GM12878 (cell line): ENCODE measurements at regions not wholly inside any gene's neighbourhood (a gene's known extent, or its start where the extent isn't known, plus 50 kb on each side); places are given as distances from the start of the nearest gene placed in this dataset.

Experiments
- ATAC-seq: fragments of 200-7000 bp; cut with Tn5 transposase; 3 replicates; pipeline ENCODE4 v1.9.1; 2020; ENCODE audit warnings: mild to moderate bottlenecking, moderate library complexity
- BruUV-seq: library from RNA; stranded (reverse); fragments of 400-500 nt; replicated peaks from 2 replicates; lab custom pipeline; 2021; lab: Mats Ljungman, UMichigan
- CTCF ChIA-PET: fragments of 300-600 bp; sonication (Branson Sonifier 250); formaldehyde crosslinking; extraction: SDS; loops from one replicate; lab custom pipeline; 2021; ENCODE audit warnings: inconsistent platforms; lab: Yijun Ruan, JAX
- POLR2A ChIA-PET: fragments of 350-600 bp; formaldehyde crosslinking; extraction: SDS; loops from one replicate; lab custom pipeline; 2021; ENCODE audit warnings: inconsistent platforms; lab: Charles Lee
- RAD21 ChIA-PET: fragments of 300-600 bp; sonication (Branson Sonifier 250); formaldehyde crosslinking; loops from one replicate; lab custom pipeline; 2023; ENCODE audit warnings: antibody characterized with exemption; ENCODE audit not compliant: unreplicated experiment; lab: Charles Lee
- SMC1A ChIA-PET: fragments of 300-600 bp; sonication (Branson Sonifier 250); formaldehyde crosslinking; loops from one replicate; lab custom pipeline; 2023; ENCODE audit not compliant: unreplicated experiment, uncharacterized antibody; lab: Charles Lee
- DNase-seq: peaks from one replicate; pipeline ENCODE4 v3.0.0-alpha.2; 2011; ENCODE audit warnings: low read depth, low spot score
- FAIRE-seq: peaks from 3 replicates; lab custom pipeline; 2011; peaks lifted over from hg19 to GRCh38; lab: Jason Lieb, UNC
- H2AFZ ChIP-seq: 2 replicates; pipeline ENCODE4 v1.6.0; 2011; ENCODE audit warnings: low read depth, low read length, control low read depth; ENCODE audit not compliant: control insufficient read depth
- H3K27ac ChIP-seq: 2 replicates; pipeline ENCODE4 v1.5.1; 2011; ENCODE audit warnings: control low read depth; ENCODE audit not compliant: control insufficient read depth, insufficient read depth
- H3K27me3 ChIP-seq, 2 experiments: replicated peaks in 1 of 2; 2 replicates each; pipeline versions ENCODE4 v1.6.0 to v1.6.1; 2011; ENCODE audit warnings: low read length in 1 of 2; ENCODE audit not compliant: control insufficient read depth in 2 of 2, insufficient read depth in 2 of 2
- H3K36me3 ChIP-seq, 2 experiments: 2 replicates each; pipeline ENCODE4 v1.5.1; 2011; ENCODE audit warnings: low read length in 1 of 2; ENCODE audit not compliant: control insufficient read depth in 2 of 2, insufficient read depth in 2 of 2
- H3K4me1 ChIP-seq: 2 replicates; pipeline ENCODE4 v1.6.1; 2011; ENCODE audit warnings: mild to moderate bottlenecking, low read length, moderate library complexity, mixed read lengths; ENCODE audit not compliant: control insufficient read depth, insufficient read depth
- H3K4me2 ChIP-seq: 2 replicates; pipeline ENCODE4 v1.6.0; 2011; ENCODE audit warnings: control low read depth; ENCODE audit not compliant: control insufficient read depth, insufficient read depth
- H3K4me3 ChIP-seq: fragments of 200-600 bp; sonication (generic); 2 replicates; pipeline ENCODE4 v1.5.1; 2016
- H3K79me2 ChIP-seq: 2 replicates; pipeline ENCODE4 v1.6.0; 2011; ENCODE audit warnings: low read length; ENCODE audit not compliant: control insufficient read depth, insufficient read depth
- H3K9ac ChIP-seq: 2 replicates; pipeline ENCODE4 v1.8.0; 2011; ENCODE audit warnings: low read length, control low read depth, mixed read lengths; ENCODE audit not compliant: control insufficient read depth, insufficient read depth
- H3K9me3 ChIP-seq: replicated peaks from 3 replicates; pipeline ENCODE4 v1.5.1; 2011; ENCODE audit warnings: mild to moderate bottlenecking, low read length; ENCODE audit not compliant: control insufficient read depth, insufficient read depth
- H4K20me1 ChIP-seq: 2 replicates; pipeline ENCODE4 v1.6.0; 2011; ENCODE audit not compliant: control insufficient read depth, insufficient read depth
- BCL3 ChIP-seq: IDR thresholded peaks from 2 replicates; pipeline ENCODE4 v1.6.1; 2011; ENCODE audit warnings: borderline replicate concordance, low read depth, mild to moderate bottlenecking, moderate library complexity, low read length; ENCODE audit not compliant: insufficient read depth, poor library complexity, severe bottlenecking
- BCLAF1 ChIP-seq: fragments of 450-650 bp; IDR thresholded peaks from 2 replicates; pipeline ENCODE4 v1.6.1; 2017; ENCODE audit warnings: antibody characterized with exemption, mild to moderate bottlenecking, moderate library complexity
- ESRRA ChIP-seq: IDR thresholded peaks from 2 replicates; pipeline ENCODE4 v1.6.1; 2012; ENCODE audit warnings: mild to moderate bottlenecking, low read length, improper control_type of control experiment
- GABPA ChIP-seq: IDR thresholded peaks from 2 replicates; pipeline ENCODE4 v1.6.1; 2014; ENCODE audit warnings: antibody characterized with exemption, low read depth, mild to moderate bottlenecking, inconsistent platforms
- HCFC1 ChIP-seq: fragments of 150-350 bp; IDR thresholded peaks from 2 replicates; pipeline ENCODE4 v1.6.1; 2014; ENCODE audit warnings: low read length
- NFXL1 ChIP-seq: fragments of 450-650 bp; IDR thresholded peaks from 2 replicates; pipeline ENCODE4 v1.6.1; 2017; ENCODE audit warnings: antibody characterized with exemption, mild to moderate bottlenecking, borderline replicate concordance
- PAX8 ChIP-seq: fragments of 450-650 bp; IDR thresholded peaks from 2 replicates; pipeline ENCODE4 v1.6.1; 2017; ENCODE audit warnings: mild to moderate bottlenecking, moderate library complexity
- RCOR1 ChIP-seq: conservative IDR thresholded peaks from 2 replicates; pipeline ENCODE4 v1.6.1; 2012; ENCODE audit warnings: low read depth, low read length, improper control_type of control experiment
- ZBTB40 ChIP-seq: fragments of 450-650 bp; IDR thresholded peaks from 2 replicates; pipeline ENCODE4 v1.6.1; 2016; ENCODE audit warnings: mild to moderate bottlenecking, moderate library complexity, borderline replicate concordance
- ZNF207 ChIP-seq: fragments of 450-650 bp; IDR thresholded peaks from 2 replicates; pipeline ENCODE4 v1.6.1; 2014; ENCODE audit warnings: antibody characterized with exemption, mild to moderate bottlenecking, borderline replicate concordance
- ZNF274 ChIP-seq: IDR thresholded peaks from one replicate; pipeline ENCODE4 v1.8.0; 2011; ENCODE audit not compliant: insufficient read length, insufficient read depth
- WGBS: methylation state at CpG from one replicate; pipeline ENCODE4 v1.1.6; 2016; ENCODE audit warnings: low lambda C conversion rate; ENCODE audit not compliant: insufficient replicate concordance, insufficient coverage; ENCODE audit errors: missing lambda C conversion rate; 5-methylcytosine and 5-hydroxymethylcytosine counted together
- in situ Hi-C: fragments of 300-500 bp; cut with MboI; formaldehyde crosslinking; loops from 9 replicates; pipeline ENCODE4 v1.14.3; 2018; ENCODE audit warnings: mixed read lengths
- intact Hi-C: fragments of 100-400 bp; cut with micrococcal nuclease; formaldehyde crosslinking; loops from one replicate; pipeline ENCODE4 v1.14.2; 2022; ENCODE audit not compliant: unreplicated experiment
- TF ChIP-seq, protein P1 (sequence below): IDR thresholded peaks from 2 replicates; pipeline ENCODE4 v1.6.1; 2012; ENCODE audit warnings: low read depth, low read length, improper control_type of control experiment
- TF ChIP-seq, protein P2 (sequence below): fragments of 450-650 bp; IDR thresholded peaks from 2 replicates; pipeline ENCODE4 v1.6.1; 2017; ENCODE audit warnings: mild to moderate bottlenecking

DNA sequence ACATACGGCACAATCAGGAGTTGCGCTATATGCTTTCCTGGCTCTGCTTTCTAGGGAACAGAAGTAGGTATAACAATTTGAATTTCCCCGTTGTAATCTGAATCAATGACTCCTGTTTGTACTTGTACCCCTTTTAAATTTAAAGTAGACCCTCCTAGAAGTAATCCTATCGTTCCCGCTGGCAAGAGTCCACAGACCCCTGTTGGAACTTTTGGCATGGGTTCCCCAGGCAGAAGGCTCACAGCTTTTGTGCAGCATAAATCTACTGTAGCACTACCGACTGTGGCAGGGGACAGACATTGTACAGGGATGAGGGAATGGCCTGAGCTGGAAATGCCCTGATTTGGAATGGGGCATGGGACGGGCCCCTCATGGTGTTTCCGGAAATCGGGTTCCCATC, 705.2 kb downstream of the LRFN5 start:
- ATAC-seq = no peak
- RAD21 ChIA-PET = no interaction called here
- TF ChIP-seq, protein P1, sequence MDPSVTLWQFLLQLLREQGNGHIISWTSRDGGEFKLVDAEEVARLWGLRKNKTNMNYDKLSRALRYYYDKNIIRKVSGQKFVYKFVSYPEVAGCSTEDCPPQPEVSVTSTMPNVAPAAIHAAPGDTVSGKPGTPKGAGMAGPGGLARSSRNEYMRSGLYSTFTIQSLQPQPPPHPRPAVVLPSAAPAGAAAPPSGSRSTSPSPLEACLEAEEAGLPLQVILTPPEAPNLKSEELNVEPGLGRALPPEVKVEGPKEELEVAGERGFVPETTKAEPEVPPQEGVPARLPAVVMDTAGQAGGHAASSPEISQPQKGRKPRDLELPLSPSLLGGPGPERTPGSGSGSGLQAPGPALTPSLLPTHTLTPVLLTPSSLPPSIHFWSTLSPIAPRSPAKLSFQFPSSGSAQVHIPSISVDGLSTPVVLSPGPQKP = no peak
- TF ChIP-seq RCOR1 (no peak), PAX8 (no peak), ZNF207 (no peak), ESRRA (no peak), NFXL1 (no peak), BCLAF1 (no peak), ZNF274 (no peak), ZBTB40 (no peak), GABPA (no peak), BCL3 (no peak), HCFC1 (no peak)
- TF ChIP-seq, protein P2, sequence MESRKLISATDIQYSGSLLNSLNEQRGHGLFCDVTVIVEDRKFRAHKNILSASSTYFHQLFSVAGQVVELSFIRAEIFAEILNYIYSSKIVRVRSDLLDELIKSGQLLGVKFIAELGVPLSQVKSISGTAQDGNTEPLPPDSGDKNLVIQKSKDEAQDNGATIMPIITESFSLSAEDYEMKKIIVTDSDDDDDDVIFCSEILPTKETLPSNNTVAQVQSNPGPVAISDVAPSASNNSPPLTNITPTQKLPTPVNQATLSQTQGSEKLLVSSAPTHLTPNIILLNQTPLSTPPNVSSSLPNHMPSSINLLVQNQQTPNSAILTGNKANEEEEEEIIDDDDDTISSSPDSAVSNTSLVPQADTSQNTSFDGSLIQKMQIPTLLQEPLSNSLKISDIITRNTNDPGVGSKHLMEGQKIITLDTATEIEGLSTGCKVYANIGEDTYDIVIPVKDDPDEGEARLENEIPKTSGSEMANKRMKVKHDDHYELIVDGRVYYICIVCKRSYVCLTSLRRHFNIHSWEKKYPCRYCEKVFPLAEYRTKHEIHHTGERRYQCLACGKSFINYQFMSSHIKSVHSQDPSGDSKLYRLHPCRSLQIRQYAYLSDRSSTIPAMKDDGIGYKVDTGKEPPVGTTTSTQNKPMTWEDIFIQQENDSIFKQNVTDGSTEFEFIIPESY = no peak

More for the DNA sequence above, 705.2 kb downstream of the LRFN5 start:
- no peaks in the 10 kb centered on the region for H3K79me2 ChIP-seq
- ChIA-PET POLR2A (no interaction called here), CTCF (no interaction called here), SMC1A (interaction anchor here (2.0 kb wide), 1 partner anchor 9 kb away, joined by 7 read pairs; no protein-coding TSS in a partner anchor)
- no peak overlapping the region for H3K4me2 ChIP-seq
- no peak overlapping the region for H2AFZ ChIP-seq
- FAIRE-seq = no peak
- BruUV-seq = no TSS peak
- H3K9ac ChIP-seq = no peak overlapping the region
- intact Hi-C loops (no loop called here), in situ Hi-C loops (no loop called here)
- H3K4me3 ChIP-seq = no peak overlapping the region
- no peak for DNase-seq
- H4K20me1 ChIP-seq = no peaks in the 10 kb centered on the region
- no peaks in the 10 kb centered on the region; the same call in 2 of the 3 replicates for H3K9me3 ChIP-seq
- 62% methylated on average over 9 of the region's 9 CpGs for WGBS
- no peak overlapping the region for H3K27ac ChIP-seq
- H3K36me3 ChIP-seq = no peaks in the 10 kb centered on the region
- H3K4me1 ChIP-seq = no peaks in the 10 kb centered on the region
- H3K27me3 ChIP-seq = no peaks in the 10 kb centered on the region
